Omental fat pad (tissue), 3 donors: ENCODE measurements at regions not wholly inside any gene's neighbourhood (a gene's known extent, or its start where the extent isn't known, plus 50 kb on each side); places are given as distances from the start of the nearest gene placed in this dataset.
"Not testable (repeated sequence)": the region's sequence is repeated elsewhere in the genome, so short reads cannot be mapped to it uniquely, and the experiment has no call there.

ENCODE experiments used
- ATAC-seq: fragments of 150-250 bp; one replicate; pipeline ENCODE4 v1.9.1; 2016; ENCODE audit warnings: mild to moderate bottlenecking, moderate library complexity; ENCODE audit not compliant: low FRiP score
- DNase-seq: peaks from one replicate; pipeline ENCODE4 v3.0.0-alpha.2; 2019; ENCODE audit warnings: low spot score
- TF ChIP-seq, protein P1 (sequence below), 3 donors: fragments of 450-650 bp; IDR thresholded peaks; one replicate each; pipeline ENCODE4 v1.5.1; 2016 to 2017; ENCODE audit warnings: antibody characterized with exemption in 3 of 3, mild to moderate bottlenecking in 3 of 3, moderate library complexity in 2 of 3

DNA sequence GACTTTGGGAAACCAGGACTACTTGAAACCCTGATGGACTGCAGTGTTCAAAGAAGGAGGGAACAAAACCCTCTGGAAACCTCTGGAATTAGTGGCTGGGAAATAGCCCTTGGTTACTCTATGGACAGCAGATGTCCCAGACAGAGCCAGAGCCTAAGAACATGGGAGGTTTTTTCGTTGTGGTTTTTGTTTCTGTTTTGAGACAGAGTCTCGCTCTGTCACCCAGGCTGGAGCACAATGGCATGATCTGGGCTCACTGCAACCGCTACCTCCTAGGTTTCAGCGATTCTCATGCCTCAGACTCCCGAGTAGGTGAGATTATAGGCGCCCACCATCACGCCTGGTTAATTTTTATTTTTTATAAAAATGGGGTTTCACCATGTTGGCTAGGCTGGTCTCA lies 1378.7 kb downstream of the AACS start:
- TF ChIP-seq, protein P1, sequence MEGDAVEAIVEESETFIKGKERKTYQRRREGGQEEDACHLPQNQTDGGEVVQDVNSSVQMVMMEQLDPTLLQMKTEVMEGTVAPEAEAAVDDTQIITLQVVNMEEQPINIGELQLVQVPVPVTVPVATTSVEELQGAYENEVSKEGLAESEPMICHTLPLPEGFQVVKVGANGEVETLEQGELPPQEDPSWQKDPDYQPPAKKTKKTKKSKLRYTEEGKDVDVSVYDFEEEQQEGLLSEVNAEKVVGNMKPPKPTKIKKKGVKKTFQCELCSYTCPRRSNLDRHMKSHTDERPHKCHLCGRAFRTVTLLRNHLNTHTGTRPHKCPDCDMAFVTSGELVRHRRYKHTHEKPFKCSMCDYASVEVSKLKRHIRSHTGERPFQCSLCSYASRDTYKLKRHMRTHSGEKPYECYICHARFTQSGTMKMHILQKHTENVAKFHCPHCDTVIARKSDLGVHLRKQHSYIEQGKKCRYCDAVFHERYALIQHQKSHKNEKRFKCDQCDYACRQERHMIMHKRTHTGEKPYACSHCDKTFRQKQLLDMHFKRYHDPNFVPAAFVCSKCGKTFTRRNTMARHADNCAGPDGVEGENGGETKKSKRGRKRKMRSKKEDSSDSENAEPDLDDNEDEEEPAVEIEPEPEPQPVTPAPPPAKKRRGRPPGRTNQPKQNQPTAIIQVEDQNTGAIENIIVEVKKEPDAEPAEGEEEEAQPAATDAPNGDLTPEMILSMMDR (IDR thresholded peaks at IDR 0.05) = no peak
- DNase-seq (no peak), ATAC-seq (no peak)

DNA sequence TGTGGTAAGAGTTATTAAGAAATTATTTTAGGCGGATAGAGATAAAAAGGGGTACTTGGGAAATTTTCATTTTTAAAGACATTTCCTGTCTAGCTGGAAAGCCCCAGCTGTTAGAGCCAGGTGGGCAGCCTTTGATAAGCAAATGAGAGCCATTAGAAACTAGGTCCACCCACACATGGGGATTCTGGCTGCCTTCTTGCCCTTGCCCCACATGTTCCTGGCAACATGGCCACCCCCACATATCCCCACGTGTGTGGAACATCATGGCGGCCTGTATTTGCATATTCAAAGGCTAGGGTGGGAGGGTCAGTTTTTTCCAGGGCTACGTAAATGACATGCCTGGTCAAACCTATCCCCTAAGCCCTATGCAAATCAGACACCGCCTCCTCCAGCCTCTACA lies 1382.1 kb downstream of the AACS start:
- DNase-seq (no peak), ATAC-seq (no peak)
- TF ChIP-seq, protein P1 (IDR thresholded peaks at IDR 0.05) = no peak

DNA sequence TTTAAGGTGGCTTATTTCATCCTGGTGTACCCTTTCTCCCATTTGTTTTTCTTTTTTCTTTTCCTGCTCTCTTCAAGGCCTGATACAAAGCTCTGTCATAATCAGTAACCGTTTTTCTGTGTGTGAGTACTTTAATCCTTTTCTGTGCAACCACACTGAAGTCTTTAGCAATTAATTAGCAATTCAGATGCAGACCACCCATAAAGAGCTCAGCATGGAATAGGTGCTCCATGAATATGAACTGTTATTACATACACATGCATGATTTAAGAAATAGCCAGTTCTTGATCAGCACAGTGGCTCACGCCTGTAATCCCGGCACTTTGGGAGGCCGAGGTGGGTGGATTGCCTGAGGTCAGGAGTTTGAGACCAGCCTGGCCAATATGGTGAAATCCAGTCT lies 1386.6 kb downstream of the AACS start:
- ATAC-seq (no peak), DNase-seq (no peak)
- TF ChIP-seq, protein P1 (IDR thresholded peaks at IDR 0.05) = no peak

DNA sequence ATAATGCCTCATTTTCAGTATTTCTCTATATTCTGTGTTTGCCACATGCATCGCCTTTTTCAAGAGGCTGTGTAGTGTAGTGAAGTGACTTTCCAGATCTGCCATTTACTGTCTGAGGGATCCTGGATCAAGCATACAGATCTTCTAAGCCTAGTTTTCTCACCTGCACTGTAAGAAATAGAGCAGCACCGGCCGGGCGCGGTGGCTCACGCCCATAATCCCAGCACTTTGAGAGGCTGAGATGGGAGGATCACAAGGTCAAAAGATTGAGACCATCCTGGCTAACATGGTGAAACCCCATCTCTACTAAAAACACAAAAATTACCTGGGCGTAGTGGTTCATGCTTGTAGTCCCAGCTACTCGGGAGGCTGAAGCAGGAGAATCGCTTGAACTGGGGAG lies 1387.5 kb downstream of the AACS start:
- not testable (repeated sequence) for ATAC-seq, DNase-seq

DNA sequence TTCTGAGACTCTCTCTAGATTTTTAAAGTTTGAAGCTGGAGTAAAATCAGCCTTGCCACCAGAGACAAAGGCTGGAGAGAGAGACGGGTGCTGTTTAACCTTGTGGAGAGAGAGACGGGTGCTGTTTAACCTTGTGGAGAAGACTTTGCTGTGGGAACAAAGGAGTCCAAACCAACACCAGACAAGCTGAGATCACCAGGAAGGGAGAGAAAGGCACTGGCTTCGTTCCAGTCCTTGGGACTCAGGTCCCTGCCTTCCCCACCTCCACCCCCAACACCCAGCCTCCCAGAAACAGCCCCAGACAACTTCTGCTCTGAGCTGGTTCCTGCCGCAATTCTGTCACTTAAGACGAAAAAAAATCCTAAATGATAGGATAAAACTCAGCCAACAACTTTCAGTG lies 1389.3 kb downstream of the AACS start:
- DNase-seq (no peak), ATAC-seq (no peak)
- TF ChIP-seq, protein P1 (IDR thresholded peaks at IDR 0.05) = no peak

DNA sequence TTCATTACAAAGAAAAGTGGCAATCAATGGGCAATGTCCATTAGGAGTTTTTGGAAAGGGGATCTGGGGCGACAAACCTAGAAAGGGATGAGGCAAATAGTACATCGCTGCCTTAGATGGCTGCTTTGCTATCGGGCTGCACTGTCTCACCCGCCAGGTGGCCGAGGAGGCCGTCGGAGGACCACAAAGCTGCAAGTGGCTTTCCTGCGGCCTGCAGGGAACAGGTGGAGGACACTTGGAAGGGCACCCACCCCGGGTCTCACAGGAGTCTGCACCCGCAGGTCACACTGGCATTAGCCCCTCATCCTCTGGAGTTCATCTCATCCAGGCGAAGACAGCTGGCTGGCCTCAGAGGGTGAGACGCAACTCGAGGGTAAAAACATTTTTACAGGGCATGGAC lies 1392.5 kb downstream of the AACS start:
- ATAC-seq (no peak), DNase-seq (no peak)
- TF ChIP-seq, protein P1 (IDR thresholded peaks at IDR 0.05) = no peak

DNA sequence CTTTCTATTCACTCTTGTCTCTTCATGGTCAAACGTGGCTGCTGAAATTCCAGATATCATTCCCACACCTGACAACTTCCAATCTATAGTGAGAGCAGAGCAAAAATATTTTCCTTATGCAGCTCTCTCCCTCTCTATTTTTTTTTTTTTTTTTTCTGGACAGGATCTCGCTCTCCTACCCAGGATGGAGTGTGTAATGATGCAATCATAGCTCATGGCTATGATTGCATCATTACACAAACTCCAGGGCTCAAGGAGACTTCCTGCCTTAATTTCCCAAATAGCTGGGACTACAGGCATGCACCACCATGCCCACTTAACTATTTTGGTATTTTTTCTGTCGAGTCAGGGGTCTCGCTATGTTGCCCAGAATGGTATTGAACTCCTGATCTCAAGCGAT lies 1398.9 kb downstream of the AACS start:
- no peak for ATAC-seq
- TF ChIP-seq, protein P1 (IDR thresholded peaks at IDR 0.05) = no peak
- no peak for DNase-seq

DNA sequence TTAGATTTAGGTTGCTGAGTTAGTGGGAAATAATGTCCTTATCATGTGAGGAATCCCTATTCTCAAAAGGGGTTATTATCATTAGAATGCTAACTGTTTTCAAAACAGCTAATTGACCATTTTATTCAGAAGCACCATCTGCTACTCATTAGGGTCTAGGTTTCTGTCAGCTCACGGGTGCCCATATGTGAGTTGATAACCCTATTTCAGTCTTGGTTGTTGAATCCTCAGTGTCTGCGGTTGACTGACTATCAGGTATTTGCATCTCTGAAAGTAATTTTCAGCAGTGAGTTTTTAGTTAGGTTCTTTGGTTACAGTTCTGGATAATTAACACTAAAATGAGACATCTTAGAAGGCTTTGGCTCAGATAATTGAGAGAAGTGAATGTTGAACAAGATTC lies 1404.0 kb downstream of the AACS start:
- no peak for DNase-seq
- TF ChIP-seq, protein P1 (IDR thresholded peaks at IDR 0.05) = no peak
- ATAC-seq = no peak
